Gastrocnemius medialis (tissue), 4 donors: ENCODE measurements at regions not wholly inside any gene's neighbourhood (a gene's known extent, or its start where the extent isn't known, plus 50 kb on each side); places are given as distances from the start of the nearest gene placed in this dataset.

Source experiments
- ATAC-seq, 2 donors: fragments of 150-250 bp; one replicate each; pipeline ENCODE4 v1.9.1; 2016
- DNase-seq, 2 donors: peaks; one replicate each; pipeline ENCODE4 v3.0.0-alpha.2; 2019
- H3K27ac ChIP-seq, 4 donors: fragments of 200-600 bp; sonication (generic); 1 replicate in 1 of 4; 2 replicates in 3 of 4; pipeline ENCODE4 v1.5.1; 2016 to 2018; ENCODE audit warnings: mild to moderate bottlenecking in 2 of 4, moderate library complexity in 1 of 4
- H3K27me3 ChIP-seq, 3 donors: fragments of 200-600 bp; sonication (generic) in 2 of 3; 1 replicate in 1 of 3; 2 replicates in 2 of 3; pipeline versions ENCODE4 v1.5.1 to v1.6.0; 2016 to 2019; ENCODE audit warnings: mild to moderate bottlenecking in 1 of 3, moderate library complexity in 1 of 3
- H3K36me3 ChIP-seq, 2 donors: fragments of 200-600 bp; sonication (generic) in 1 of 2; one replicate each; pipeline ENCODE4 v1.5.1; 2017 to 2018
- H3K4me1 ChIP-seq, 2 donors: fragments of 200-600 bp; sonication (generic) in 1 of 2; one replicate each; pipeline ENCODE4 v1.5.1; 2016 to 2017; ENCODE audit warnings: mild to moderate bottlenecking in 2 of 2
- H3K4me3 ChIP-seq, 4 donors: fragments of 200-600 bp; sonication (generic) in 3 of 4; 1 replicate in 1 of 4; 2 replicates in 3 of 4; pipeline ENCODE4 v1.5.1; 2016 to 2019; ENCODE audit warnings: mild to moderate bottlenecking in 2 of 4
- H3K9me3 ChIP-seq, 3 donors: fragments of 200-600 bp; sonication (generic) in 2 of 3; 1 replicate in 1 of 3; 2 replicates in 2 of 3; pipeline ENCODE4 v1.5.1; 2016 to 2019
- CTCF ChIP-seq, 5 experiments: fragments of 450-650 bp in 3 of 5; fragments of 200-600 bp in 2 of 5; sonication (generic) in 2 of 5; IDR thresholded peaks in 4 of 5; conservative IDR thresholded peaks in 1 of 5; 1 replicate in 4 of 5; 2 replicates in 1 of 5; pipeline ENCODE4 v1.5.1; 2016 to 2019; ENCODE audit warnings: antibody characterized with exemption in 5 of 5, mild to moderate bottlenecking in 3 of 5, moderate library complexity in 3 of 5
- POLR2A ChIP-seq, 2 donors: fragments of 450-650 bp; IDR thresholded peaks; one replicate each; pipeline ENCODE4 v1.6.1; 2017; ENCODE audit warnings: antibody characterized with exemption in 2 of 2, mild to moderate bottlenecking in 2 of 2, moderate library complexity in 2 of 2
- in situ Hi-C, 4 donors: fragments of 200-750 bp; cut with MboI; loops; one replicate each; pipeline versions ENCODE4 v1.15.0 to v1.8.0; 2017; ENCODE audit warnings: low sequenced_read_pairs in 4 of 4
- intact Hi-C: fragments of 100-400 bp; cut with DNase I; formaldehyde crosslinking; loops from one replicate; pipeline ENCODE4 v1.15.1; 2023; ENCODE audit warnings: low total_unique reads

- H3K4me3 ChIP-seq, result no peak overlapping the region
- in situ Hi-C loops, result no loop called here
- TF ChIP-seq POLR2A (IDR thresholded peaks at IDR 0.05) (no peak), CTCF (IDR thresholded peaks at IDR 0.05 in 4 of 5, conservative IDR thresholded peaks at IDR 0.05 in 1 of 5) (no peak)
These were observed 161.6 kb downstream of the ST6GAL2 start for GRCh38 chr2:106724301-106724794.

DNA sequence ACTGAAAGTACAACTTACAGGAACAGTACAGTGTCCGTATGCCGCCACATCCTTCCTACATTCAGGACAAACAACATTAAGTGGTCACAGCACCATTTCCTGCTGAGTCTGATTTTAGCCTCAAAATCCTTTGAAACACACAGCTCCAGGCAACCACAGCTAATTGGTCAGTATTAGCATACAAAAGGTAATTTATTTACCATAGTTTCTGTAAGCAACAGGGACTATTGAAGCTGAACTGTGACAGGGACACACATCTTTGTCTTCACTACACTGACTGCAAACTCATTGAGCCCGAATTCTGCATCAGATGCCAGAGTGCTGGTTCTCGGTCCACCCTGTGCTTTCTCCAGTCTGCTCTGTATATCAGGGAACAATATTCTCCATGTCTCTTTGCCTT is 151.8 kb downstream of the ST6GAL2 start:
- no peaks in the 10 kb centered on the region for H3K4me1 ChIP-seq
- DNase-seq (no peak), ATAC-seq (no peak)
- no peaks in the 10 kb centered on the region for H3K36me3 ChIP-seq
- H3K27ac ChIP-seq, result no peak overlapping the region
- intact Hi-C loops, result no loop called here
- in situ Hi-C loops, result no loop called here
- no peaks in the 10 kb centered on the region for H3K27me3 ChIP-seq
- no peaks in the 10 kb centered on the region for H3K9me3 ChIP-seq
- no peak for TF ChIP-seq CTCF (IDR thresholded peaks at IDR 0.05 in 4 of 5, conservative IDR thresholded peaks at IDR 0.05 in 1 of 5)
- H3K4me3 ChIP-seq, result no peak overlapping the region

More at GRCh38 chr2:106724301-106724794, 161.6 kb downstream of the ST6GAL2 start:
- no peak overlapping the region for H3K27ac ChIP-seq
- no peak for DNase-seq
- no peaks in the 10 kb centered on the region for H3K27me3 ChIP-seq
- ATAC-seq, result no peak
- no peaks in the 10 kb centered on the region for H3K4me1 ChIP-seq
- intact Hi-C loops, result no loop called here
- no peaks in the 10 kb centered on the region for H3K9me3 ChIP-seq
- H3K36me3 ChIP-seq, result no peaks in the 10 kb centered on the region

GRCh38 chr2:106735807-106736206 is 150.2 kb downstream of the ST6GAL2 start:
- TF ChIP-seq CTCF (IDR thresholded peaks at IDR 0.05 in 4 of 5, conservative IDR thresholded peaks at IDR 0.05 in 1 of 5) (no peak), POLR2A (IDR thresholded peaks at IDR 0.05) (no peak)
- no peaks in the 10 kb centered on the region for H3K27me3 ChIP-seq
- H3K4me3 ChIP-seq, result no peak overlapping the region
- no peak for DNase-seq
- no peak for ATAC-seq
- intact Hi-C loops (no loop called here), in situ Hi-C loops (no loop called here)
- no peaks in the 10 kb centered on the region for H3K4me1 ChIP-seq
- no peaks in the 10 kb centered on the region for H3K9me3 ChIP-seq
- no peaks in the 10 kb centered on the region for H3K36me3 ChIP-seq
- no peak overlapping the region for H3K27ac ChIP-seq

DNA sequence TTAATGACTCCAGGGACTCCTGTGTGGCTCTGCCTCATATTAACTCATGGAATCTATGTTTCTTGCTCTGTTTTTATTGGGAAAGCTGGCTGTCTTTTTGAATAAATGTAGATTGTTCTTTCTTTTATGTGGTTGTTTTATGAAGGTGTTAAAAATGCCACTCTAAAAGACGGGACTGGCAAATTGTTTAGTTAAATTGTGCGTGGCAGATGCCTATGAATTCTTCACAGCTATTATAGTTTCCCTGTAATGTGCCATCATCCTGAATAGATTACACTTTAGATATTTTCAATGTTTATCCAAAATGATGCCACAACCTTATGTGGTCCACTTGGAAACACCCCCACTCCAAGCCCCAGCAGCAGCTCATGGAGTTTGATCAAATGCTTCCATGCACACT is 149.7 kb downstream of the ST6GAL2 start:
- Histone ChIP-seq H3K27ac (no peak overlapping the region), H3K9me3 (no peaks in the 10 kb centered on the region), H3K36me3 (no peaks in the 10 kb centered on the region), H3K4me3 (no peak overlapping the region), H3K4me1 (no peaks in the 10 kb centered on the region), H3K27me3 (no peaks in the 10 kb centered on the region)
- in situ Hi-C loops, result no loop called here
- TF ChIP-seq POLR2A (IDR thresholded peaks at IDR 0.05), result no peak
- DNase-seq (no peak), ATAC-seq (no peak)
- intact Hi-C loops, result no loop called here

DNA sequence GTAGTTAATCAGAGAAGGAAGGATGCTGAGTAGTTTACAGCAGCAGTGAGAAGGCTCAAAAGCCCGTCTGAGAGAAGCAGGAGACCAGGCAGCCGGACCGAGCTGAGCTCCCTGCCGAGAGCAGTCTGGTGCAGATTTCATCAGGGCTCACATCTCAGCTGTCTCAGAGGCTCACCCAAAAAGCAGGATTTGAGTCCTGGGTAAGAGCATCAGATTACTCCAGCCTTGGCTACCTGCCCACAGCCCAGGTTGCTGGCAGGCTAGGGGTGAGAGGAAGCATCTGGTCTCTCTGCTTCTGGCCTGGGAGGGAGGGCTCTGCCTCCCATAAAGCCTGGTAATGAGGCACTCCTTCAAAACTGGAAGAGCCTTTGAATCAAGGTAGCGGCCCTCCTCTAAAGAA is 140.5 kb downstream of the ST6GAL2 start:
- Histone ChIP-seq H3K4me1 (no peaks in the 10 kb centered on the region), H3K27ac (no peak overlapping the region), H3K36me3 (no peaks in the 10 kb centered on the region), H3K27me3 (no peaks in the 10 kb centered on the region), H3K9me3 (no peaks in the 10 kb centered on the region), H3K4me3 (no peak overlapping the region)
- in situ Hi-C loops (no loop called here), intact Hi-C loops (no loop called here)
- DNase-seq (no peak), ATAC-seq (no peak)
- no peak for TF ChIP-seq POLR2A (IDR thresholded peaks at IDR 0.05)
- no peak for TF ChIP-seq CTCF (IDR thresholded peaks at IDR 0.05 in 4 of 5, conservative IDR thresholded peaks at IDR 0.05 in 1 of 5)
